ENCODE measurements at regions not wholly inside any gene's neighbourhood (a gene's known extent, or its start where the extent isn't known, plus 50 kb on each side); places are given as distances from the start of the nearest gene placed in this dataset.
"Not testable (repeated sequence)": the region's sequence is repeated elsewhere in the genome, so short reads cannot be mapped to it uniquely, and the experiment has no call there.

GRCh38 chr2:55768991-55769390 is 75.3 kb upstream of the PNPT1 start:
- H3K4me3 ChIP-seq (ENCODE audit: low read depth, low read length), result no peak overlapping the region
- no peak for DNase-seq (ENCODE audit: low read depth)
- TF ChIP-seq CTCF (conservative IDR thresholded peaks at IDR 0.05; ENCODE audit: low read depth, low read length), result no peak

GRCh38 chr2:55766947-55767346 is 73.3 kb upstream of the PNPT1 start:
- H3K4me3 ChIP-seq (ENCODE audit: low read depth, low read length), result no peak overlapping the region
- no peak for DNase-seq (ENCODE audit: low read depth)
- no peak for TF ChIP-seq CTCF (conservative IDR thresholded peaks at IDR 0.05; ENCODE audit: low read depth, low read length)

- DNase-seq (ENCODE audit: low read depth); H3K4me3 ChIP-seq (ENCODE audit: low read depth, low read length): not testable (repeated sequence)
These were observed 72.1 kb upstream of the PNPT1 start for GRCh38 chr2:55765708-55766107.

- no peak overlapping the region for H3K4me3 ChIP-seq (ENCODE audit: low read depth, low read length)
- no peak for TF ChIP-seq CTCF (conservative IDR thresholded peaks at IDR 0.05; ENCODE audit: low read depth, low read length)
- DNase-seq (ENCODE audit: low read depth), result no peak
These were observed 70.1 kb upstream of the PNPT1 start for GRCh38 chr2:55763721-55764120.

DNA sequence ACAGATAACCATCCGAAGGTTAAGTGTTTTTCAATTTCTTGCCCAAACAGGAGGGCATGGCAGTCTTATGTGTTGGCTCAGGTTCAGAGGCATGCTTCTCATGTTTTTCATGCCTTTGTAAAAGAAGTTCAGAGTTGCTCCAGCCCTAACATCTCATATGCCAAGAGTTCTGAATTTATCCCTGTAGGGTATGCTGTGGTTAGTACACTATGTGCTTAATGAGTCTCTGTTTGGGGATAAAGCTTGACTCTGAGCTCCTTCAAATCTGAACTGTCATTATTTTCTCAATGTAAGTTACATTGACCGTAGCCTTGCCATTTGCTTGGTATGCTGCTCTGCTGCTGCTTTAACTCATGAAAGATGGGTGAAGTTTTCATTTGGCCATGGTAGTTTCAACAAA is 67.9 kb upstream of the PNPT1 start:
- DNase-seq (ENCODE audit: low read depth), result peak; percentile 87

GRCh38 chr2:55761024-55761423 is 67.4 kb upstream of the PNPT1 start:
- TF ChIP-seq CTCF (conservative IDR thresholded peaks at IDR 0.05; ENCODE audit: low read depth, low read length), result no peak
- DNase-seq (ENCODE audit: low read depth), result peak; percentile 41
- H3K4me3 ChIP-seq (ENCODE audit: low read depth, low read length), result no peak overlapping the region

More for the DNA sequence above, 67.9 kb upstream of the PNPT1 start:
- H3K4me3 ChIP-seq (ENCODE audit: low read depth, low read length), result no peak overlapping the region
- no peak for TF ChIP-seq CTCF (conservative IDR thresholded peaks at IDR 0.05; ENCODE audit: low read depth, low read length)

DNA sequence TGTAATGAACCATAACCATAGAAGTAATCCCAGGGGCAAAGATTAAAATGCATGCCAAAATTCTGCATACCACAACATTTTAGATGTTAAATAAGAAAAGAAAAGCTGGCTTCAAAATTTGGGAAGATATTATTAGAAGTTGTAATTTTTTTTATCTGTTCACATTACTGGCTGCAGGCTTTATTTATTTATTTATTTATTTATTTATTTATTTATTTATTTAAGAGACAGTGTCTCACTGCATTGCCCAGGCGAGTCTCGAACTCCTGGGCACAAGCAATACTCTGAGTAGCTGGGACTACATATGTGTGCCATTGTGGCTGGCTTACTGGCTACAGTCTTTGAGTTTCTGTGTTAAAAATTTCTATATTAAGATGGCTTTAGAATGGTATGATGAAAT is 66.5 kb upstream of the PNPT1 start:
- no peak overlapping the region for H3K4me3 ChIP-seq (ENCODE audit: low read depth, low read length)
- no peak for TF ChIP-seq CTCF (conservative IDR thresholded peaks at IDR 0.05; ENCODE audit: low read depth, low read length)
- DNase-seq (ENCODE audit: low read depth), result no peak
